ENCODE measurements at regions not wholly inside any gene's neighbourhood (a gene's known extent, or its start where the extent isn't known, plus 50 kb on each side); places are given as distances from the start of the nearest gene placed in this dataset.
A peak's percentile ranks its signal among the peaks of the same experiment; 100 is the strongest.

DNA sequence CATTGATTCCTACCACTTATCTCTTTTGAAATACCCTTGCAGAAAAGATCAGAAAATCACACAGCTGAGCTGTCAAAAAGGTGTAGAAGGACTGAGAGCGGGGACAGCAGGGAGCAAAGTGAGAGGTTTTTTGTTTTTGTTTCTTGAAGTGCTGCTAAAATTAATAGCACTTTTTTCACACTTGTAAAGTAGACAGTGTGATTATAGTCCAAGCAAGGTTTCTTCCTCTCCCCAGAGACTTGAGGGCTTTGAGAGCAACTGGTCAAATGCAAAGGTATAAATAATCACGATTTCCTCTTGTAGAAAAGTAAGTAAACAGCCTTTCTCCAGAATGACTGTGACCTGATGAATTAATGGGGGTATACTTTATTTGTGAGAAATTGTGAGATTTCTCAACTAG, 326.9 kb downstream of the ZNF608 start:
- DNase-seq (ENCODE audit: low spot score): no peak

DNA sequence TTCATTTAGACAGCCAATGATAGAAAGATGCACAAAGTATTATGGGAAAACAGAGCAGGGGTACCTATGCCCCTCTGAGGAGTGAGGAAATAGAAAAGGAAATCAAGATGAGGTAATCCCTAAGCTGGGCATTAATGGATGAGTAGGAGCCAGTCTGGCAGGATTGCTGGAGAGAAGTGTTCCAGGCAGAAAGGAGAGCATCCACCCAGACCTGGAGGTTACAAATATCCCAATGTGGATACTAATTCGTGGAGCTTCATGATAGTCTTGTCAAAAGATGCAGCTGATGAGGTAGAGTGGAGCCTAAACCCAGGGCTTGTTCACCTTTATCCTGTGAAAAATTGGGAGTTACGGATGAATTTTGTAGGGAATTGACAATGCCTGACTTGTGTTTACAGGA, 328.0 kb downstream of the ZNF608 start:
- no peak for DNase-seq (ENCODE audit: low spot score)

DNA sequence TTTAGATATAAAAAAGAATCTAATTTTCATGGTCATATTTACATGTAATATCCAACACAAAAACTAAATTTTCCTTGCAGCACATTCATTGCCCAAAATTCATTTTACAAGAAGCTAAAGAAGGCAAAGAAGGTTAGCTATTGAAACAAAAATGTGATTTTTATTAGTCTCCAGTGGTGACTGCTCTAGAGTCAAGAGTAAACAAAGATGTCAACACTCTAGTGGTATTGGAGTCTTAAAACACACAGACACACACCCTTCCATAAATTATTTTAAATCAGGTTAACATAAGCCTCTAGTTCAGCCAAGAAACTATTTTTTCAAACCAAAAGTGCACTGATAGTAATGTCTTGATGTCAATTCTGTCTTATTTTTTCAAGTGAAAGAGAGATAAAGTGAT, 329.2 kb downstream of the ZNF608 start:
- no peak for DNase-seq (ENCODE audit: low spot score)

DNA sequence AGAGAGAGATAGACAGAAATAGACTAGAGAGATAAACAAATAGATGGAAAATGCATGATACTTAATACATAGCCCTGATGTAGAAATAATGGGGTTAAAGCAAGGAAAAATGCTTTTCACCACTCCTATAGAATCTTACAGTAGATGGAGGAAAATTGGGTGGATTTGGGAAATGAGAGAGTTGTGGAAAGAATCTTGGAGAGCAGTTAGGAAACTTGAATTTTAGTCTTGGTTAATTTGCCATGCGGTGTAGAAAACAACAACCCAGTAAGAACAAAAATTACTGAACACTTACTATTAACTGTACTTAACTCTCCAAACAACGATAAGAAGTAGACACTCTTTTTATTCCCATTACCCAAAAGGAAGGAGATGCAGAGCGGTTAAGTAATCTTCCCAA, 329.8 kb downstream of the ZNF608 start:
- DNase-seq (ENCODE audit: low spot score): no peak

DNA sequence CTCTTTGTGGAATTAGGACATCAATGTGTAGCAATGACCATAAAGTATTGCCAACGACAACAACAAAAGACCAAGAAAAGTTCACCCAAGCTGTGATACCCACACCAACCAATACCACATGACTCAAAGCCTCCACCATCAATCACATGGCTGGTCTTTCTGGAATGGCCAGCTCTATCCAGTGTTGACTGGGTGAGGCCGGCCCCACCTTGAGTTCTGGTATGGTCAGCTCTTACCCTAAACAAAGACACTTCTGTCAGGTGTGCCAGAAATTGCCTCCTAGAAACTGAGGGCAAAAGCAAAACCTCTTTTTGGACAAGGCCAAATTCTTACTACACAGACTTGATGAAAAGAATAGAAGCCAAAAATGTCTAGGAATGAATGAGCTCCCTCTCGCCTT, 331.5 kb downstream of the ZNF608 start:
- DNase-seq (ENCODE audit: low spot score): no peak

DNA sequence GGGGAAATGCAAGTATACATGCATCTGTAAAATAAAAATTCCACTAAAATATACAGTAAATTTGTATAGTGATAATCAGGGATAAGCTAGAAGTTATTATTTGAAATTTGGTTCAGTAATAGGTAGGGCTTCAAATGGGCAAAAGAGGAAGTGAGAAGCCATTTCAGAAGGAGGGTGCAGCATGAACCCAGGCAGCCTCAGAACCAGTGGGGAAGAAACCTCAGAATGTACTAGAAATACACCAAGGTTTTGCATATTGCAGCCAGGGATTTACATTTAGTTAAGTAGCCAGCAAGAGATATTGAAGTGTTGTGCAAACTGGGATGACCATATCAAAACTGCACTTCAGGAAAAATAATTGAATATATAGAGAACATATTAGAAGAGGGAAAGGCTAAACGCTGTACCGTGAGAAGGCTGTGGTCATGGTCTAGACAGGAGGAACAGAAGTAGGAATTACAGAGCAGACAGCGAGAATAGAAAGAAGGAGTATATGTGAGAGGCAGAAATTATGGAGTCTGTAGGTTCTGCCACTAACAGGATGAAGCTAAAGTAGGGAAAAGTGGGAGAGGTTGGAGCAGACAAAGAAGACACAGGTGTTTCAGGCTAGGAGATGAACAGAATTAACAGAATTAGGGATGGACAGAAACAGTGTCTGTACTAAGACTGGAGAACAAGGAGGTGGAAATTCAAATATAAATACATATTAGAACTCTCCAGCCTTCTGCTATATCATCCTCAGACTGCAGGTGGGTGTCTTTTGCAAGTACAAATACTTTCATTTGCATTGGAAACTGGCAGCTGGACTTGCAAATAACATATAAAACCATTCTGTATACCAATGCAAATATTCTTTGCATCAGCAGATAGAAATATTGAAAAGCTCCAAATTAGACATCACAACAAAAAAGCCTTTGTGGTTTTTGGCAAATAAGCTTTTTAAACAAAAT, 335.6 kb downstream of the ZNF608 start:
- no peak for DNase-seq (ENCODE audit: low spot score)

DNA sequence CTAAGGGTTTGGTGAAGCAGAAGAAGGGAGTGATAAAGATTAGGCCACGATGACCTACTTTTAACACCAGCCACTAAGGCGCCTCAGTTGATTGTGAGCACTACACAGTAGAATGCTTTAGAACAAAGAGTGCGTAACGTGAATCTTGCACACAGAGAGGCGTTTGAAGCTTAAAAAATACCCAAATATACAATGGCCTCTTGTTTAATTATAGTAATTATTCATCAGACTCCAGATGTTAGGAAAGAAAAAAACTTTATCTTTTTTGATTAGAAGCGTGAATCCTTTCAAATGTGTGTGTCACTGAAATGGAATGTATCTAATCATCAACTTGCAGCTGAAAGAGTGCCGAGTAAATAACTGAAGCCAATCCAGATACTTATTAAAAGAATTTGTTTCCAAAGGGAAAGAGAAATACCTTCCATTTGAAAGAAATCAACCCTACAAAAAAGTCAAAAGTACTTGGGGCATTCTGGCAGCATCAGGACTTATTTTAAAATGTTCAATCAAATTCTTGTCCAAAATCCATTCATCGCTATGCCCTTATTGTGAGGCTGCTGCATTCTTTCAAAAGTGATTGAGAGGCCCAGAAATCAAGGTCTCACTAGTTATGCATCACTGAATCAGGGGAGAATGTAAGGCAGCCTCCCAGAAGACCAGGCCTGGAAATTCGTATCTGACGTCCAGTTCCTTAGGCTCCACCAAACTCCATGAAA, 337.5 kb downstream of the ZNF608 start:
- peak; percentile 9 for DNase-seq (ENCODE audit: low spot score)

DNA sequence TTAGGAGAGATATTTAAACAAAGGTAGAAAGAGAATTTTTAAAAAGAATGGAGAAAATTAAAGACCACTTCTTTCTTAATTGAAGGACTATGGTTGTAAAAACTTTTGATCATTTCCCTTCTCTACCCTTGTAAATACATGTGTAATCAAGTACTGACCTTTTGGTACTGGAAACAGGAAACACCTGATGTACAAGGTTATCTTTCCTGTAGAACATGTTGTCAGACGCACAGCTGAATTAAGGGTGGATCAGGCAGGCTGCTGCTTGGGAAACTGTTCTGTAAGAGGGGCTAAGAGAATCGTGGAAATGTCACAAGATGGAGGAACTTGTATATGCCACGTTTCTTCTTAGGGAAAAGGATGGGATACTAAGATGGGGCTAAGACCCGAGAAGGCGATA, 341.6 kb downstream of the ZNF608 start:
- no peak for DNase-seq (ENCODE audit: low spot score)

DNA sequence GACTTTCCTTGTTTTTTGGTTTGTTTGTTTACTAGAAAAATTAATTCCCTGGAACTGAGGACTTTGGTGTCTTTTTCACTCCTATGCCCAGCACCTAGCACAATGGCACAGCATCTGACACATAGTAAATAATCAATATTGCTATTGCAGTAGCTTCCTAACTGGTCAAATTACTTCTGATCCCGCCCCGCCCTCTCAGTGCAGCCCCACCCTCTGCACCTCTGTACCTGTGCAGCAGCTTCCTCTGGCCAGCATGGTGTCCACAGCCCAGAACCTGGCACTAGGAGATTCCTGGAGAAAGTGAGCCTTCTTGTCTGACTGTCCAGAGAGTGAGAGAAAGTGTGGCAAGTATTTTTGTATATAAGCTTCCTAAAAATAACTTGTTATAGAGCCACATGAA, 343.2 kb downstream of the ZNF608 start:
- DNase-seq (ENCODE audit: low spot score): no peak

DNA sequence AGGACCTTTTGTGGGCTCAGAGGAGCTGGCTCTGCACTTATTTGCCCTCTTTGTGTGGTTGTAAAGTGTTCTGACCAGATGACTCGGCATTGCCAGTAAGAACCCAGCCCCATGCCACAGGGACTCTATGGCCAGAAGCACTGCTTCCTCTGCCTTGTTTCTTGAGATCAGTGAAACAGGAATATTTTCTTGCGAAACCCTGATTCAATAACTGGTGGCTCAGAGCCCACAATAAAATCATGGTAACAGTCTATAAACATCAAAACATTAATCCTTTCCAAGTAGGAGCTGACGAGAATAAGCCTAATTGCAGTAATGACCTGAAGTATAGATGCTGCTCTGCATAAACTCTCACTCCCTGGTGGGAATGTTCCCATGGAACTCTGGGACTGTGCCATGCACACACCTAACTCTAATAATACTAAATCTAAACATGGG, 344.3 kb downstream of the ZNF608 start:
- DNase-seq (ENCODE audit: low spot score): no peak

DNA sequence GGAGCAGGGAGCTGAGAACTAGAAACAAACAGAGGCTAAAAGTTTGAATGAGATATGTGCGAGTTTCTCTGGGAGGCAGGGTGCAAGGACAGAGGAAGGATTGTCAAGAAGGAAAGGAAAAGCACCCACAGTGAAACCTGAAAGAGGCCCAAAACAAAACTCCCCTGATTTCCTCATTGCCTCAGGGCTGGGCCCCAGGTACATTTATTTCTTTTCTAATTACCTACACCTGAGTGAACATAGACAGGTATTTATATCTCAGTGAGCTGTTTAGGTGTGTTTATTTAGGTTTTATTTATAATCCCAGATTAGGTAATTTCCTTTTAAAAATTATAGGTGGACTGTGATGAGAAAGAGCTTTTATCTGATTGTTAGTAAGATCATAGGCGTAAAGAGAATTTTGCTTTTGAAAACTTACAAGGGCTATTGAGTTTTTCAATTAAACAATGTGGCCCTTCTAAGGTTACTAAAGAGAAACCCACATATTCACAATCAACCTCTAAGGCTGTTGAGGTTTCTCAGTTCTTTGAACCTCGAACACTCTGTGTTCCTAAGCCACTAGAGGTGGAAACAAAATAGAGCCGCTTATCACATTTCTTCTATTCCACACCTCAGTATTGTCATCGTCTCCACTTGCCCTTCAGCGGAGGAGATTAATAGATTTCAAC, 344.8 kb downstream of the ZNF608 start:
- no peak for DNase-seq (ENCODE audit: low spot score)

DNA sequence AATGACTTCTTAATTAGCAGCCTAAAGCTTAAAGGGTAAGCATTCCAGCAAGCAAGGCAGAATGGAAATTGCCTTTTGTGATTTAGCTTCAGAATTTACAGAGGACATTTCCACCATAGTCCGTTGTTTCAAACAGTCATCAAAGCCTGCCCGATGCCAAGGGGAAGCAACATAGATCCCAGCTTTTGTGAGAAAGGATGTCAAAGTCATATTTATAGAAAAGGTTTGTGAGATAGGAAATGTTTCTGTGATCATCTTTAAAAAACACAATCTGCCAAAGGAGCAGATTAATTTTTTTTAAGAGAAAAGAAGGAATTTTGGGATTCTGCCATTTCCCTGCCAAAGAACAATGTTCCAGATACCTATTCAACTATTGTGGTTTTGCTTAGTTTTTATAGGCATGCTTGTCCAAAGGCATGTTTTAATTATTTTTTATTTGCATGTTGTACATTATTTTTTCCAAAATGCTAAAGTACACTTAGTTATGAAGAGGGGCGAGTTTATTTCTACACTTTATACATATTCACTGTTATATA, 346.9 kb downstream of the ZNF608 start:
- DNase-seq (ENCODE audit: low spot score): no peak

DNA sequence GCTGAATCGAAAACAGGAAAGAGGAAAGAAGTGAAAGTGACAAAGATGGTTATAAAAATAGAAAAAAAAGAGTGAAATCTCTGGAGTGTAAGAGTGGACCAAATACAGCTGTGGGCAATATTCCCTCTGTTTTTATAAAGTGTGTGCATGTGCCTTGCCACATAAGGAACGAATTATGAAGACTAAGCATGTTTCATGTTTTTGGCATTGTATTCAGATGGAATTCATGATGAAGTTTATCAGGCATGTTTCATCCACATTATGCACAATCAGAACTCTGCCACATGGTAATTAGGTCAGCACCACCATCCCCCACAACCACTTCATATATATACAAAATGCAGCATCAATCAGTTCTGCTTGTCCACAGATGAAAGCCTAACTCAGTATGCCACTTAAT, 348.0 kb downstream of the ZNF608 start:
- DNase-seq (ENCODE audit: low spot score): no peak

DNA sequence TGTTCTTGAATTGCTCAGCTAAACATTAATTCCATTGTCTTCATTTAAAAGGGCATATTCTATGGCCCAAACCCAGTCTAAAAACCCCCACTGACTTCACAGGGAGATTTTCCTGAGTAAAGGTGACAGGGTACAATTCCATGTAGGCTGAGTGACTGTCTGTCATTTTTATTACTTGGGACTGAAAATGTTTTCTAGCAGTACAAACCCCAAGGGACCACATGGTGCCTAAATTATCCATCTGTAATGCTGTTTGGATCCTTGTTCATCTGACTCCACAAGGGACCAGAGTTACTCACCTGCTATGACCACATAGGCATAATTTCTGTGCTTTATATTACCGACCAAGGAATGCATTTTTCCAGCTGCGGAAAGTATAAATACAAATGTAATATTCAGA, 349.1 kb downstream of the ZNF608 start:
- no peak for DNase-seq (ENCODE audit: low spot score)

DNA sequence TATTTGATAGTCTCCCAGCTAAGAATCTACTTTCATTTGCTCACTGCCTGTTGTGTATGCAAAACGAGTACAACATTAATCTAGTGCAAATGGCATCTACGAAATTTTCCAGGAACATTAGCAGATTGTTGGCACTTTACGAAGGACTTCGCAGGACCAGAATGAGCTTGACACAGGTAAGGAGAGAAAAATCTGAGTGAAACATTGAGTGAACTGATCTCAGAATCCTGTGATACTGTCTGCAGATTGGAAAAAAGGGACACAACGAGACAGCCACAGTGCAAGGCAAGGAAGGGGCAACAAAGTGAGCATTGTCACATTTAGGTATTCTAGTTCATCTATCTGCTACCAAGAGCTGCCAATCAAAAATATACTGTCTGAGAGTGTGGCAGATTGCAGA, 350.5 kb downstream of the ZNF608 start:
- DNase-seq (ENCODE audit: low spot score): no peak

DNA sequence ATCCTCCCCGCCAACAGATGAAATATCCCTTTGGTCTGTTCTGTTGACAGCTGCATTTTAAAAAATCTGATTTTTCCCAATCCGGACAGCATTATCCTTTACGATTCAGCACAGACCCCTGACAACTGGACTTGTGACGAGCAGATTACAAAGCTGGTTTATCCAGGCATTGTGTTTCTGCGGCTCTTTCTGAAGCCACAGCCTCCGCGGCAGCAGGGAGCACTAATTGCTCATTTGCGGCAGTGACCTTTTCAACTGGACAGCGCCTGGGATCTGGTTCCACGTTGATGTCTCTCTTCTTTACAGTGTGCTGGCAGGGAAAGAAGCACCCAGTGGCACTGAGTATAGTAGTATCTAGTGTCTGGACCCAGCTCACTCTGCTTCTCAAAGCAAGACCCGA, 351.2 kb downstream of the ZNF608 start:
- no peak for DNase-seq (ENCODE audit: low spot score)

DNA sequence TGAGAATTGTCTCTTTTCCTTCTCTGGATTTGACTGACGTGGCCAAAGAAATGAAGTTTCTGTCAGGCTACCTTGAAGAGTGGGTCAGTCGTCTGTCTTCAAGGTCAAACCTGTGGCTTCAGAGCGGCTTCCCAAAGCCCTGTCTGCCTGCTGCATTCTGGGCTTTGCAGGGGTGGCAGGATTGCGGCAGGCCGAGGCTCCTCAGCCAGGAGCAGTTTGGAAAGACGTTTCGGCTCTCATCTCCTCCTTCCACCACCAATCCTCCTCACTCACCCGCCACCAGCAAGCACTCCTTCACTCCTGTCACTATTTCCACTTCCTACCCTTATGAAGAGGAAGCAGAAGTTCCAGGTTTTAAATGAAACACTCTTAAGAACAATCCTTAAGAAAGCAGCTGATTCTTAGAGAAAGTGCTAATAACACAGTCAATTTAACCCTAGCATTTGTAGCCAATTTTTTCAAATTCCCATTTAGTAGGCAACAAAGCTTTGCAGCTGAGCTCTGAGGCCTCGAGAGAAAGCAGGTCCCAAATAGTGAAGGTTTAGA, 351.7 kb downstream of the ZNF608 start:
- no peak for DNase-seq (ENCODE audit: low spot score)

DNA sequence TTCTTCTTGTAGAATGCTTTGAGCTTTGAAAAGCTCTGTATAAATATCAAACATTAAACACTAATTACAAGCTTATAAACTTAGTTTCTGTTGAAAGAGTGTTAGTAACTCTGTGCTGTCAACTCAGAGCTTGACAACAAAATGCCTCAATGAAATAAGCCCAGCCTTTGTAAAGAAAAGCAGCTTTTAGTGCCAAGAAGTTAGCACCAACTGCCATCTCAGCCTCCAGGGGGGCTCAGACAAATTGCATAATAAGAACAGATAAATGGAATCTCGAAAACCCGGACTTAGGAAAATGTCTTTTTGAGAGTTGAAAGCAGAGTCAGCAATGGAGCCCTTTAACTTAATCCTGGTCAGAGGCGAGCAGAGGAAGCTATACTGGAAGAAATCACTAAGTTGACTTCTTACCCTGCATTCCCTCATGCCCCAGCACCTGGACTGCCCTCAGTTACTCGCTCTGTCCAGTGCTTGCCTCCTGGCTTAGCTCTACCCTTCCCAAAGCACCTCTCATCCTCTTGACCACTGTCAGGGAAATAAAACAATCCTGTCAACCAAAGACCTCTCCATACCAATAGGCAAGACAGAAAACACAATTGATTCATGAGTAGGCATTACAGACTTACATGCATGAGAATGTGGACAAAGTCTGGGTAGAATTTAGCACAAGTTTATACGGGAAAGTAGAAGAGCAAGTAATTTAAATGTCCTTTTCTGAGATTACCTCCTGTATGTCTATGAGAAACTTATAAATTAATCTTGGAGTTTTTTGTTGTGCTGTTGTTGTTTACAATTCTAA, 352.7 kb downstream of the ZNF608 start:
- no peak for DNase-seq (ENCODE audit: low spot score)

DNA sequence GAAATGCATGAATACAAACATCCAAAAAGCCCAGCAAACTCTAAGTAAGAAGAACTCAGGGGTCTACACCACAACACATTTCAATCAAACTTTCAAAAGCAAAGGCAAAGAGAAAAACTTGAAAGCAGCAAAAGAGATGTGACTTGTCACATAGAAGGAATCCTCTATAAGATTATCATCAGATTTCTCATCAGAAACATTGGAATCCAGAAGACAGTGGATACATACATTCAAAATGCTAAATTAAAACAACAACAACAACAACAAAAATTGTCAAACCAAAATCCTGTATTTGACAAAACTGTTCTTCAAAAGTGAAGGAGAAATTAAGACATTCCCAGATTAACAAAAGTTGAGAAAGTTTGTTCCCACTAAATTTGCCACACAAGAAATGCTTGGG, 362.7 kb downstream of the ZNF608 start:
- DNase-seq (ENCODE audit: low spot score): no peak

DNA sequence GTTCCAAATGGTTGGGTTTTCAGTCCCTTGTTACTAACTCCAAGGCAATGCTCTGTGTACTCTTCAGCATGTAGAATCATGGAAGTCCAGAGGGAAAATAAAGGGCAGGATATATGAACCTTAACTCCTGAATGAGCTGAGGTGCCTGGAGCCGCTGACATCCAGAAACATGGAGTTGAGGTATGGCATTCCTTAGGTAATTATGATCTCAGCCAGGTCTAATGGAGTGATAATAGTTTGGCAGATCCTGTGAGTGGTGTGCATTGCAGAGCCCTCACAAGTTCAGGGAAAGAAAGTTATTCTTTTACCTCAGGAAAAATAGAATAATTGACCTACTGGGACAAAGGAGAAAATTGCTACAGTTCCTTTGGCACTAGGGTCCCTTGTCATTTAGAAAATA, 369.1 kb downstream of the ZNF608 start:
- DNase-seq (ENCODE audit: low spot score): no peak

DNA sequence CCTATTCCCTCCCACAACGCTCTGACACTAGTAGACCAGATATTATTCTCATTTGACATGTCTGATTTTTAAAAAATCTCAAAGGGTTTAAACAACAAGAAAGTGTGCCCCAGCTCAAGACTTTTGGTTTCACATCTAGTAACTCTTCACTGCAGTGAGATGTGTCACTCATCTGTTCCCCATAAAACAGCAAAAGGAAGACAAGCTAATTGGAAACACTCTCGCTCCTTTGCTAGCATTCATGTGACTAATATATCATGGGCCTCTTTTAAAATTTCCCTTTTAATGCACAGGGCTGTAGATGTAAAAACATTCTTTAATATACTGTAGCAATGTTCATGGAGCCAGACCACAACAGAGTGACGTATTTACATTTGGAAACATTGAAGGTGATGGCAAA, 372.6 kb downstream of the ZNF608 start:
- no peak for DNase-seq (ENCODE audit: low spot score)

DNA sequence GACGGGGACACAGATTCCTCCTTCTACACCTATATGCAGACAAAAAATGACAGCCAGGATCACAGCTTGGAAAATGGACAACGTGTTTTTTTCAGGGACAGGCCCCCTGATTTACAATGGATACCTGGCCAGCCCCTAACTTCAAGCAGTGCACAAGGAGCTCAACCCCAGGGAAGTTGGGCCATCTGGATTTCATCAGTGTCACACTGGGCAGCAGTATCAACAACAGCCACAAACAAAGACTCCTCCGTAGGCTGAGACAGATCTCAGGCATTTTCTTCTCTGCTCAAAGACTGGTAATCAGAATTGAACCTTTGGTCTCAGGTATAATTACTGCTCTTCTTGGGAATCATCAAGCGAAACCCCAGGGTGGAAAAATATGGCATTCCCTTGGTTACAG, 374.0 kb downstream of the ZNF608 start:
- no peak for DNase-seq (ENCODE audit: low spot score)

All from COLO829 (cell line).